Esophagus squamous epithelium (tissue), 5 donors: ENCODE measurements at regions not wholly inside any gene's neighbourhood (a gene's known extent, or its start where the extent isn't known, plus 50 kb on each side); places are given as distances from the start of the nearest gene placed in this dataset.

Experiments used
- DNase-seq: peaks from one replicate; lab custom pipeline; 2025; lab: John Stamatoyannopoulos, UW
- H3K27ac ChIP-seq, 4 donors: fragments of 200-600 bp; sonication (generic); one replicate each; pipeline ENCODE4 v1.5.1; 2016 to 2019; ENCODE audit warnings: mild to moderate bottlenecking in 1 of 4
- H3K27me3 ChIP-seq, 4 donors: fragments of 200-600 bp; sonication (generic); 1 replicate in 3 of 4; 2 replicates in 1 of 4; pipeline versions ENCODE4 v1.5.1 to v1.6.0; 2017 to 2021; ENCODE audit warnings: antibody characterized with exemption in 1 of 4
- H3K36me3 ChIP-seq, 3 donors: fragments of 200-600 bp; sonication (generic); one replicate each; pipeline ENCODE4 v1.5.1; 2016 to 2019
- H3K4me1 ChIP-seq, 3 donors: fragments of 200-600 bp; sonication (generic); one replicate each; pipeline ENCODE4 v1.5.1; 2017 to 2019
- H3K4me3 ChIP-seq, 4 donors: fragments of 200-600 bp; sonication (generic); 1 replicate in 3 of 4; 2 replicates in 1 of 4; pipeline ENCODE4 v1.5.1; 2016 to 2019; ENCODE audit warnings: mild to moderate bottlenecking in 2 of 4, moderate library complexity in 1 of 4
- H3K9me3 ChIP-seq, 3 donors: fragments of 200-600 bp; sonication (generic); one replicate each; pipeline ENCODE4 v1.5.1; 2016 to 2019
- CTCF ChIP-seq, 6 experiments: fragments of 450-650 bp in 4 of 6; fragments of 200-600 bp in 2 of 6; sonication (generic) in 2 of 6; IDR thresholded peaks; one replicate each; pipeline ENCODE4 v1.5.1; 2016 to 2019; ENCODE audit warnings: antibody characterized with exemption in 6 of 6, mild to moderate bottlenecking in 4 of 6, moderate library complexity in 4 of 6
- POLR2A ChIP-seq, 4 donors: fragments of 450-650 bp; IDR thresholded peaks; one replicate each; pipeline ENCODE4 v1.6.1; 2017; ENCODE audit warnings: antibody characterized with exemption in 4 of 4, mild to moderate bottlenecking in 4 of 4, moderate library complexity in 3 of 4
- WGBS, 2 donors: methylation state at CpG; one replicate each; pipeline ENCODE4 v1.1.5; 2018; 5-methylcytosine and 5-hydroxymethylcytosine counted together
- intact Hi-C: fragments of 100-400 bp; cut with DNase I; formaldehyde crosslinking; loops from one replicate; pipeline ENCODE4 v1.15.0; 2022
- donor health status: DM: yes; HTN: yes; CAD: no.

GRCh38 chr14:42028607-42029006 is 421.9 kb downstream of the LRFN5 start:
- intact Hi-C loops = no loop called here
- Histone ChIP-seq H3K27me3 (no peaks in the 10 kb centered on the region), H3K4me3 (no peak overlapping the region), H3K36me3 (no peaks in the 10 kb centered on the region), H3K27ac (no peak overlapping the region), H3K9me3 (peaks cover 0 to 9% (median 0%) of the 10 kb centered on the region in 3 donors), H3K4me1 (no peaks in the 10 kb centered on the region)
- no peak for DNase-seq
- TF ChIP-seq POLR2A (IDR thresholded peaks at IDR 0.05) = no peak
- no peak for TF ChIP-seq CTCF (IDR thresholded peaks at IDR 0.05)
- WGBS, 2 donors = 51 to 65% methylated on average over 2 of the region's 2 CpGs

GRCh38 chr14:42027271-42027670 is 420.6 kb downstream of the LRFN5 start:
- WGBS, 2 donors = 61 to 67% methylated on average over 3 of the region's 3 CpGs
- Histone ChIP-seq H3K4me1 (no peaks in the 10 kb centered on the region), H3K36me3 (no peaks in the 10 kb centered on the region), H3K27ac (no peak overlapping the region), H3K9me3 (peaks cover 0 to 9% (median 0%) of the 10 kb centered on the region in 3 donors), H3K4me3 (no peak overlapping the region), H3K27me3 (no peaks in the 10 kb centered on the region)
- no peak for DNase-seq
- intact Hi-C loops = no loop called here
- no peak for TF ChIP-seq POLR2A (IDR thresholded peaks at IDR 0.05)
- no peak for TF ChIP-seq CTCF (IDR thresholded peaks at IDR 0.05)

- no peaks in the 10 kb centered on the region for H3K27me3 ChIP-seq
- DNase-seq = no peak
- TF ChIP-seq POLR2A (IDR thresholded peaks at IDR 0.05) (no peak), CTCF (IDR thresholded peaks at IDR 0.05) (no peak)
- H3K4me1 ChIP-seq = no peaks in the 10 kb centered on the region
- 31 to 43% methylated on average over 2 of the region's 2 CpGs for WGBS, 2 donors
- peaks cover 0 to 9% (median 0%) of the 10 kb centered on the region in 3 donors for H3K9me3 ChIP-seq
- H3K4me3 ChIP-seq = no peak overlapping the region
- H3K27ac ChIP-seq = no peak overlapping the region
- intact Hi-C loops = no loop called here
- no peaks in the 10 kb centered on the region for H3K36me3 ChIP-seq
Observed at GRCh38 chr14:42023452-42023851, 416.8 kb downstream of the LRFN5 start.

- no peak for TF ChIP-seq POLR2A (IDR thresholded peaks at IDR 0.05)
- no peak for TF ChIP-seq CTCF (IDR thresholded peaks at IDR 0.05)
- 45 to 54% methylated on average over 2 to 3 of the region's 3 CpGs for WGBS, 2 donors
- no peaks in the 10 kb centered on the region for H3K27me3 ChIP-seq
- H3K27ac ChIP-seq = no peak overlapping the region
- intact Hi-C loops = no loop called here
- no peak for DNase-seq
- H3K36me3 ChIP-seq = no peaks in the 10 kb centered on the region
- H3K4me1 ChIP-seq = no peaks in the 10 kb centered on the region
- H3K4me3 ChIP-seq = no peak overlapping the region
- no peaks in the 10 kb centered on the region for H3K9me3 ChIP-seq
Observed at GRCh38 chr14:42014301-42014700, 407.6 kb downstream of the LRFN5 start.

- DNase-seq = no peak
- Histone ChIP-seq H3K27me3 (no peaks in the 10 kb centered on the region), H3K4me1 (no peaks in the 10 kb centered on the region), H3K4me3 (no peak overlapping the region), H3K36me3 (no peaks in the 10 kb centered on the region), H3K27ac (no peak overlapping the region), H3K9me3 (no peaks in the 10 kb centered on the region)
- intact Hi-C loops = no loop called here
- 75 to 76% methylated on average over 2 of the region's 2 CpGs for WGBS, 2 donors
- TF ChIP-seq CTCF (IDR thresholded peaks at IDR 0.05) = no peak
- no peak for TF ChIP-seq POLR2A (IDR thresholded peaks at IDR 0.05)
Observed at GRCh38 chr14:42013559-42013958, 406.9 kb downstream of the LRFN5 start.
